Putamen (tissue), 1 donor: ENCODE measurements at regions not wholly inside any gene's neighbourhood (a gene's known extent, or its start where the extent isn't known, plus 50 kb on each side); places are given as distances from the start of the nearest gene placed in this dataset.

ENCODE experiments used
- DNase-seq: peaks from one replicate; pipeline ENCODE4 v3.0.0-alpha.2; 2016; ENCODE audit warnings: low spot score

- DNase-seq = no peak
Observed at GRCh38 chr2:42854207-42854818, 61.9 kb upstream of the HAAO start.

- no peak for DNase-seq
Observed at GRCh38 chr2:42853549-42854206, 61.3 kb upstream of the HAAO start.

- DNase-seq = no peak
Observed at GRCh38 chr2:42852798-42853197, 60.4 kb upstream of the HAAO start.

DNA sequence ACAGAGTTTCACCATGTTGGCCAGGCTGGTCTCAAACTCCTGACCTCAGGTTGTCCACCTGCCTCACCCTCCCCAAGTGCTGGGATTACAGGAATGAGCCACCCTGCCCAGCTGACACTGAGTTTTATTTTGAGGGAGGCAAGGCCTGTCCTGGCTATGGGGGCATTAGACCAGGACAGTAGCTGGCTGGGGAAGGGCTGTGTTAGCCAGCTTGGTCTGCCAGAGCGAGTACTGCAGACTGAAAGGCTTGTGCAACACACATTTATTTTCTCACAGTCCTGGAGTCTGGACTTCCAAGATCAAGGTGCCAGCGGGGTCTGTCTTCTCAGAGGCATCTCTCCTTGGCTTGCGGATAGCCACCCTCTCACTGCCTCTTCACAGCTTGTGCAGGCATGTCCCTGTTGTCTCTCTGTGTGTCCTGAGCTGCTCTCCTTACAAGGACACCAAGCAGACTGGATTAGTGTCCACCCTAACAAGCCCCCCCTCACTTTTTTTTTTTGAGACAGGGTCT is 59.4 kb upstream of the HAAO start:
- DNase-seq = no peak

- no peak for DNase-seq
Observed at GRCh38 chr2:42851186-42851585, 58.8 kb upstream of the HAAO start.

DNA sequence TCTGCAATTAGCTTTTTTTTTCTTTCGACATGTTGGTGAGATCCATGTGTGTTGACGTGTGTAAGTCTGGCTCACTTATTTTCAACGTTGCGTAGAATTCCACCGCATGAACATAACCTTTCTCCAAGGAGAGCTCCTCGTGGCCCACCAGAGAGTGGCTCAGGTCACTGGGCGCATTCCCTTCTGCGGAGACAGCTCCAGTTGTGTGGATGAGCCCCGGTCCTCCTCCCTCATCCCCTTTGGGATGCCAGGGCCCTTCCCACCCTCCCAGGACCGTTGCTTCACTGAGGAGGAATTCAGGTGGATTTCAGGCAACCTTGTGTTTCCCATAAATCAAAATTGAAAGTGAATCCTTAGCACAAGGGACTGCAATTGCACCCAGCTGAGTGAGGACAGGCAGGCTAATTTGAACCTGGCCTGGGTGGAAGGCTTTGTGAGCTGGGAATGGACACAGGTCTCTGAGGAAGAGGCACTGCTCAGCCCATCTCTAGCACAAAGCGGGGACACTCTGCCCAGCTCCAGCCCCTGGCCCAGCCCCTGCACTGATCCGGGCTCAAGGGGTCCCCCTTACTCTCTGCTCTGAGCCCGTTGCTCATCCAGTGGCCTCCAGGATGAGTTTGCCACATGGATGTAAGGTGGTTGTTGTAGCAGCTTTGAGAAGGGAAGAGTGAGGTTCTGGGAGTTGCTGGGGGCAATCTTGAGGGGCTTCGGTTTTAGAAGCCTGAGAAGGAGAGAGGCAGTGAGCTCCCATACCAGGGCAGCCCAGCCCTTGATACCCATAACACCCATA is 57.8 kb upstream of the HAAO start:
- no peak for DNase-seq

- no peak for DNase-seq
Observed at GRCh38 chr2:42849311-42849710, 56.9 kb upstream of the HAAO start.

DNA sequence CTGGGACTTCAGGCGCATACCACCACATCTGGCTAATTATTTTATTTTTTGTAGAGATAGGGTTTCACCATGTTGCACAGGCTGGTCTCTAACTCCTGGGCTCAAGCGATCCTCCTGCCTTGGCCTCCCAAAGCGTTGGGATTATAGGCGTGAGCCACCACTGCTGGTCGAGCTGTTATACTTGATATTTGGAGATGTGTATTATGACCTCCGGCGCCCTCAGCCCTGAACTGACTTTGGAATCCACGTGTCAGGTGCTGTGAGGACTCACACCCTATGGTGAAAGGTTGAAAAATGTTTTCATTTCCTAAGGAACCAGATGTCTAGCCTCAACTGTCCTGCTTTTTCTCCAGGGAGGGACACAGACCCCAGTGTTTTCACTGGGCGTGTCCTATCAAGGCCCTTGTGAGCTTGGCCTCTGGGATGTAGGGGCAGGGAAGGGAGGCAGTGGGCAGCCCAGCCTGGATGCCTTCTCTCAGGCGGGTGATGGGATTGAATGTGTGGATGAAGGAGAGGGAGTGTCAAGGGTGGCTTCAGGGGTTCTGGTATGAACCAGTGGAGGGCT is 56.4 kb upstream of the HAAO start:
- DNase-seq = no peak

DNA sequence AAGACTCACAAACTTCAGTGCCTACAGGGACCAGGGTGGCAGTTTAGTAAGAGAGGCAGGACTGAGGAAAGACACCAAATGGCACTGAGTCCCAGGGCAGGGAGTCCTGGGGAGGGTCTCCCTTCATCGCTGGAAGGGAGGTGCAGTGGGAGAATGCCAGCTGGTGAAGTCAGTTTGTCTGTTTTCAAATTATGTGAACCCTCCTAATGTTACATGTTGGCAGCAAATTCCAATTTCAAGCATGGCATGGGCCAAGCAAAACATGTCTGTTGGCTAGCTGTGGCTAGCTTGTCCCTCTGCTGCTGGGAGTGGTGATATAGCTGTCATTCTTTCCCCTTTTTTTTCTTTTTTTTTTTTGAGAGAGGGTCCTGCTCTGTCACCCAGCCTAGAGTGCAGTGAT is 55.9 kb upstream of the HAAO start:
- no peak for DNase-seq

GRCh38 chr2:42847596-42848151 is 55.3 kb upstream of the HAAO start:
- no peak for DNase-seq

GRCh38 chr2:42846932-42847595 is 54.7 kb upstream of the HAAO start:
- DNase-seq = no peak

- DNase-seq = no peak
Observed at GRCh38 chr2:42846026-42846425, 53.6 kb upstream of the HAAO start.

DNA sequence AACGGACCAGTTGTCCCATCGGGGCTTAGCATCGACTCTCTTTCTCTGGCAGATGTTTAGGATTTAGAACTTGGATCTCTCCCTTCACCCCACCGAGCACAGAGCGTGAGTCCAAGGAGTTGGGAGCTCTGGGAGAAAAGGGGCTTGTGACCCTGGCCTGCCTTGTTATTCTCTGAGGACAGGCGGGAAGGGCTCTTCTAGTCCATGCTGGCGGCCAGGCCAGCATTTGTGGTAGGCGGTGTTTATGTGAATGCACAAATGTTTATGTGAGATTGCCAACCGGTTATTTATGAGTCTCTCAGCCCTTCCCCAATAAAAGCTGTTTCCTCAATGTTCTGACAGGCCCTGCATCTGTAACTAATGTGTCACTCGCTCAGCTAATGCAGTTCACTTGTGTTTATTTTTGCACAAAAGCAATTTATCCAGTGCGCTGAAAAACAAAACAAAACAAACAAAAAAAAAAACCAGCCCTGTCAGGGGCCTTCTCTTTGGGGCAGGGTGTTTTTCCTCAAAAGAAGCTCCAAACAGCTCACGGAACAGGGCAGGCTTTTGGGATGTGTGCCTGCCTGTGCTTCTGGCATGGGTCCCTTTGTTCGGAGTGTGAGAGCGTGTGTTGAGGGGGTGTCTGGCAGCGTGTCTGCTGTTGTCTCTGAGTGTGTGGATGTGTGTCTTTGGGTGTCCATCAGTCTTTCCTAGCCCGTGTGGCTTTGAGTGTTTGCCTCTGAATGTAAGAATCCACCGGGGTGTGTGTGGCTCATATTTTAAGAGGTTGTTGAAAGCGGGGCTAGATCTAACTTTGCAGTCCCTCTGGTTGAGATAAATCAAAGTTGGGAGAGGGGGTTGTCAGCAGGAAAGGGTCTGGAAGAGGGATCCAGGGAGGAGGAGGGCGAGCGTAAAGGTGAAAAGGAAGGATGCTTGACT is 52.8 kb upstream of the HAAO start:
- no peak for DNase-seq

DNA sequence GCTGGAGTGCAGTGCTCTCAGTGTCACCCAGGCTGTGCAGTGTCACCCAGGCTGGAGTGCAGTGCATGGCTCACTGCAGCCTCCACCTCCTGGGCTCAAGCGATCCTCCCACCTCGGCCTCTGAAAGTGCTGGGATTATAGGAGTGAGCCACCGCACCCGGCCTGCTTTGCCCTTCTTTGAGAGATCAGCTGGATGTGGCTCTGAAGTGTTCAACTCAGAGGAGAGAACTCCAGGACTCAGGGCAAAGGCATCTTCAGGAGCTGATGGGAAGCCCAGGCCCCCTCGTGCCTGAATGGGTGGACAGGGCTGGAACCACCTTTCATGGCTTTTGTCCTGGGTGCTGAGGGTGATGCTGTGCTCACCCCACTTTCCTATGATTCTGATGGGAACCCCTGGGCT is 52.0 kb upstream of the HAAO start:
- DNase-seq = no peak

GRCh38 chr2:42843611-42844010 is 51.2 kb upstream of the HAAO start:
- DNase-seq = no peak

DNA sequence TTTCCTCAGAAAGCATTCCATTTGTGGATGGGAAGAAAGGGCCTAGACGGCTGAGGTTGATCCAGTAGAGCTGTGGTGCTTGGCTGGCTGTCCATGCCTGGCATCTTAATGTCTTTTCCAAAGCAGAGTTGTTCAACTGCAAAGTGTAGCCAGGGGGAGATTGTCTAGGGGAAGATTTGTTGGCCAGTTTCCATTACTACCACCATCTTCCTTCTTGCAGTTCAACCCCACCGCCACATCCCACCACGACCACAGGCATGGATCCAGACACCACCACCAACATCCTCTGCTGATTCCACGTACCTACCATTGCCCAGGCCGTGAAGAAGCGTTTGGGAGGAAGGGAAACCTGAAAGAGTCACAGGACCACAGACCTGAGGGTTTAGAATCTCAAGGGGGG is 50.7 kb upstream of the HAAO start:
- no peak for DNase-seq

GRCh38 chr2:42842466-42842865 is 50.1 kb upstream of the HAAO start:
- no peak for DNase-seq
